Stomach (tissue), 4 donors: ENCODE measurements at regions not wholly inside any gene's neighbourhood (a gene's known extent, or its start where the extent isn't known, plus 50 kb on each side); places are given as distances from the start of the nearest gene placed in this dataset.

Source experiments
- EP300 ChIP-seq: sonication (generic); formaldehyde crosslinking; IDR thresholded peaks from one replicate; pipeline ENCODE4 v1.6.1; 2017; ENCODE audit warnings: antibody characterized with exemption
- POLR2AphosphoS5 ChIP-seq, 3 donors: sonication (generic); formaldehyde crosslinking; IDR thresholded peaks; one replicate each; pipeline ENCODE4 v1.6.1; 2016; ENCODE audit warnings: antibody characterized with exemption in 3 of 3
- TF ChIP-seq, protein P1 (sequence below), 7 experiments: fragments of 450-650 bp in 4 of 7; fragments of 200-600 bp in 3 of 7; sonication (generic) in 3 of 7; IDR thresholded peaks; one replicate each; pipeline ENCODE4 v1.5.1; 2016 to 2019; ENCODE audit warnings: antibody characterized with exemption in 7 of 7, control low read depth in 2 of 7, mild to moderate bottlenecking in 1 of 7

DNA sequence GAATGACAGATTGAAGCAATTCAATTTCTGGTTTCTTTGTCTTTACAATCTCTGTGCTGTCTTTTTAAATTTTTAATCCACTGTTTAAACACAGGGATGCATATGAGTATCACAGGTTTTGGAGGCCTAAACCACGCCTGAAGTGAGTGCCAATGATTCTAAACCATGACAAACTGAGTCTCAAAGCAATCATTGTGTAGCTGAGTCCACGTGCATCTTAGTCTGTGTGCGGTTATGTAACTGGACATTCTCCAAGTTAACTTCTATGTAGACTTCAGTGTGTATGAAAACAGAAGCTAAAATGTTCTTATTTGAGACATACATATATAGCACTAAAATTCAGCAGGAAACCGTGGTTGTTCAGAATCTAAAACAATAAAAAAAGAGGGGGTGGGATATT, 79.3 kb upstream of the ST8SIA6 start:
- TF ChIP-seq POLR2AphosphoS5 (IDR thresholded peaks at IDR 0.05) (no peak), EP300 (no peak)
- TF ChIP-seq, protein P1, sequence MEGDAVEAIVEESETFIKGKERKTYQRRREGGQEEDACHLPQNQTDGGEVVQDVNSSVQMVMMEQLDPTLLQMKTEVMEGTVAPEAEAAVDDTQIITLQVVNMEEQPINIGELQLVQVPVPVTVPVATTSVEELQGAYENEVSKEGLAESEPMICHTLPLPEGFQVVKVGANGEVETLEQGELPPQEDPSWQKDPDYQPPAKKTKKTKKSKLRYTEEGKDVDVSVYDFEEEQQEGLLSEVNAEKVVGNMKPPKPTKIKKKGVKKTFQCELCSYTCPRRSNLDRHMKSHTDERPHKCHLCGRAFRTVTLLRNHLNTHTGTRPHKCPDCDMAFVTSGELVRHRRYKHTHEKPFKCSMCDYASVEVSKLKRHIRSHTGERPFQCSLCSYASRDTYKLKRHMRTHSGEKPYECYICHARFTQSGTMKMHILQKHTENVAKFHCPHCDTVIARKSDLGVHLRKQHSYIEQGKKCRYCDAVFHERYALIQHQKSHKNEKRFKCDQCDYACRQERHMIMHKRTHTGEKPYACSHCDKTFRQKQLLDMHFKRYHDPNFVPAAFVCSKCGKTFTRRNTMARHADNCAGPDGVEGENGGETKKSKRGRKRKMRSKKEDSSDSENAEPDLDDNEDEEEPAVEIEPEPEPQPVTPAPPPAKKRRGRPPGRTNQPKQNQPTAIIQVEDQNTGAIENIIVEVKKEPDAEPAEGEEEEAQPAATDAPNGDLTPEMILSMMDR (IDR thresholded peaks at IDR 0.05): no peak
